NB4 (cell line): ENCODE measurements at regions not wholly inside any gene's neighbourhood (a gene's known extent, or its start where the extent isn't known, plus 50 kb on each side); places are given as distances from the start of the nearest gene placed in this dataset.

Experiments
- DNase-seq: peaks from one replicate; pipeline ENCODE4 v3.0.0; 2010; ENCODE audit warnings: low read depth
- H3K4me3 ChIP-seq: one replicate; pipeline ENCODE4 v1.5.1; 2011; ENCODE audit warnings: mild to moderate bottlenecking, low read depth, low read length, moderate library complexity
- CTCF ChIP-seq: IDR thresholded peaks from one replicate; pipeline ENCODE4 v1.5.1; 2012; ENCODE audit warnings: low read depth, low read length
- MAX ChIP-seq: IDR thresholded peaks from 2 replicates; pipeline ENCODE4 v1.6.1; 2011; ENCODE audit warnings: low read depth, low read length
- MYC ChIP-seq: IDR thresholded peaks from 2 replicates; pipeline ENCODE4 v1.6.1; 2011; ENCODE audit warnings: low read depth, low read length
- POLR2A ChIP-seq: IDR thresholded peaks from 2 replicates; pipeline ENCODE4 v1.6.1; 2011; ENCODE audit warnings: mild to moderate bottlenecking; ENCODE audit not compliant: insufficient read length; ENCODE audit errors: extremely low read depth

- no peak for DNase-seq
- no peak for TF ChIP-seq MYC
- no peak for TF ChIP-seq CTCF
- no peak for TF ChIP-seq POLR2A
- no peak for TF ChIP-seq MAX
- no peak overlapping the region for H3K4me3 ChIP-seq
Measured at GRCh38 chr1:114292194-114292593, 138.5 kb upstream of the SYT6 start.

- no peak for DNase-seq
- H3K4me3 ChIP-seq: no peak overlapping the region
- TF ChIP-seq CTCF: no peak
- no peak for TF ChIP-seq MYC
- TF ChIP-seq MAX: no peak
- no peak for TF ChIP-seq POLR2A
Measured at GRCh38 chr1:114290776-114291175, 137.1 kb upstream of the SYT6 start.

GRCh38 chr1:114290341-114290740, 136.7 kb upstream of the SYT6 start:
- no peak for TF ChIP-seq CTCF
- no peak for TF ChIP-seq MAX
- no peak for TF ChIP-seq MYC
- no peak for TF ChIP-seq POLR2A
- no peak for DNase-seq
- H3K4me3 ChIP-seq: no peak overlapping the region

GRCh38 chr1:114289824-114290223, 136.2 kb upstream of the SYT6 start:
- no peak for TF ChIP-seq CTCF
- TF ChIP-seq MYC: no peak
- no peak for TF ChIP-seq POLR2A
- no peak for TF ChIP-seq MAX
- no peak overlapping the region for H3K4me3 ChIP-seq

GRCh38 chr1:114289306-114289705, 135.6 kb upstream of the SYT6 start:
- TF ChIP-seq POLR2A (no peak), MYC (no peak), MAX (no peak), CTCF (no peak)
- no peak overlapping the region for H3K4me3 ChIP-seq
- no peak for DNase-seq

More at GRCh38 chr1:114289824-114290223, 136.2 kb upstream of the SYT6 start:
- DNase-seq: no peak

GRCh38 chr1:114286960-114287359, 133.3 kb upstream of the SYT6 start:
- H3K4me3 ChIP-seq: no peak overlapping the region
- no peak for DNase-seq
- TF ChIP-seq CTCF (no peak), MYC (no peak), MAX (no peak), POLR2A (no peak)
